GM19438 (cell line): ENCODE measurements at regions not wholly inside any gene's neighbourhood (a gene's known extent, or its start where the extent isn't known, plus 50 kb on each side); places are given as distances from the start of the nearest gene placed in this dataset.
"Not testable (repeated sequence)": the region's sequence is repeated elsewhere in the genome, so short reads cannot be mapped to it uniquely, and the experiment has no call there.

ENCODE experiments used
- ATAC-seq: cut with Tn5 transposase; IDR thresholded peaks from one replicate; pipeline ENCODE4 v1.9.1; 2021; ENCODE audit warnings: low read depth; ENCODE audit not compliant: unreplicated experiment

GRCh38 chr3:70658513-70659310 is 346.3 kb upstream of the MDFIC2 start:
- ATAC-seq = no peak

DNA sequence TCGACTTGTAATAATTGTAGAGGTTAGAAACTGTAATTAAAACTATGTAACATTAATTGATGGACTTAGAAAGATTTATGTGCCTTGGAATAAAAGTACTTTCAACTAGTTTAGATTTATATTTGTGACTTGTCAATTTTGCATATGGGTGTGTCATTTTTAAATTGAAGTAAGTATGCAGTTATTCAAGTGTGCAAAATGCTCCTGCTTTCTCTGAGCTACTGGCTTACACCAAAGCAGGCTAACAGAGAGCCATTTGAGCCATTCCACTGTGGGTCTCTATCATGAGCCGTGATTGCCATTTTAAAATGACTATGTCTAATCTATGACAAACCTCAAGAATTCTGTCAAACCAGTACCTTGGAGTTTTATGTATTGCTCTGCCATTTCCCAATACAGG is 345.0 kb upstream of the MDFIC2 start:
- no peak for ATAC-seq

- ATAC-seq = no peak
These were observed 335.4 kb upstream of the MDFIC2 start for GRCh38 chr3:70647823-70648222.

- no peak for ATAC-seq
These were observed 334.7 kb upstream of the MDFIC2 start for GRCh38 chr3:70647094-70647493.

DNA sequence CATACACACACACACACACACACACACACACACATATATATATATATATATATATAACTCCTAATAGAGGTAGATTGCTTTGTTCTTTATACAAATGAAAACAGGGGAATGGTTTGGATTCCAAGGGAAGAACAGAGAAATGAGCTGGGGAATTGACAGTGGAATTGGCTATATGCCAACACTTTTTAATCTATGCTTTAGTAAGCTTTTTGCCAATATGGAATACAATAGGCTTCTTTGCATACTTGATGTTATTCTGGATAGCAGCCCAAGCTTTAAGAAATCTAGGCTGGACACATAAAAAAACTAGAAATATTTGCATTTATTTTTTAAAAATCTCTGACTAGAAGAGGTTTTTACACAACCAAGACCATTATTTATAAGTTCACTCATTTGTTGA is 334.2 kb upstream of the MDFIC2 start:
- no peak for ATAC-seq

DNA sequence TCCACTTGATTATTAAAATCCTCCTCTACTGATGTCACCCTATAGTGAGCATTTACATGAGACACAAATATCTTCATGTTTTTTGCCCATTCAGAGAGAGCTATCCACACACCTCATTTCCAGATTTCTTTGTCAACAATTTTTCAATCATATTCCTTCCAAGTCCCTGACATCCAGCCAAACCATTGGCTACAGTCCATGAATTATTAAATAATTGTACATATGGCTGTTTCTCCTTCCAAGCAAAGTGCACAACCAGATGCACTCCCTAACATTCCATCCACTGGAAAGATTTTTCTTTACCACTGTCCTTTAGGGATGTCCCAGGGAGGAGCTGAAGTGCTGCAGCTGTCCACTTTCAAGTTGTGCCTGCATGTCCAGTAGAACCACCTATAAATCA is 328.0 kb upstream of the MDFIC2 start:
- no peak for ATAC-seq

DNA sequence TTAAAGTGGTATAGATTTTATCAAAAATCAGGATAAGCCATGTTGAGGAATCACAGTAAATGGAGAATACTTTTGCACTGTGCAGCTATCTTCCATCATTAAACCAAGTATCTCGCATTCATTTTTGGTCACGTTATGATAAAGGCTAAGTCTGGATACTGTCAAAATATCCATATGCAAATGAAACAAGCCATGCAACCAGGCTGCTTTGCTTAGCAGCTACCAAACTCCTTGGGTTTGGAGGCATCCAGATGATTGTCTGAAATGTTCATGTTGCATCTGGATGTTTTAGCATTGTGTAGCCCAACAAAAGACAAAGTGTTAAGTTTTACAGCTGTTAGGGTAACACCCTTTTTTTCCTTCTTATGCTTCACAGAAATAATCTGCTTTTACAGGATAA is 322.9 kb upstream of the MDFIC2 start:
- no peak for ATAC-seq

GRCh38 chr3:70631716-70632307 is 319.4 kb upstream of the MDFIC2 start:
- ATAC-seq = no peak

DNA sequence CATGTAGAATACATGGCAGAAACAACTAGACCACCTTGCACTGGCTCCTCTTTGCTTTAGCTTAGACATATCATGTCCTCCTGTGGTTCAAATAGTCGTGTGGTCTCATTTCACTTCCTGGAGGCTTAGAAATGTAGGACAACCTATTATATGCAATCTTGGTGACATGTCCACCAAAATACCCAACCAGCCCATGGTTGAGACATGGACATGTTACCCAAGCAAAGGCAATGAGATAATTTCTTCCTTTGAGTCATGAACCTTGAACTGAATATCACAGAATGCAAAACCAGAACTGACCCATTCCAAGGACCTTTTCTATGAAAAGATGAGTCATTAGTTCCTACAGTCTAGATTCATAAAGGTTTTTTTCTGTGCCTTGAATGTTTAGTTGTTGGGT is 309.0 kb upstream of the MDFIC2 start:
- ATAC-seq = no peak

DNA sequence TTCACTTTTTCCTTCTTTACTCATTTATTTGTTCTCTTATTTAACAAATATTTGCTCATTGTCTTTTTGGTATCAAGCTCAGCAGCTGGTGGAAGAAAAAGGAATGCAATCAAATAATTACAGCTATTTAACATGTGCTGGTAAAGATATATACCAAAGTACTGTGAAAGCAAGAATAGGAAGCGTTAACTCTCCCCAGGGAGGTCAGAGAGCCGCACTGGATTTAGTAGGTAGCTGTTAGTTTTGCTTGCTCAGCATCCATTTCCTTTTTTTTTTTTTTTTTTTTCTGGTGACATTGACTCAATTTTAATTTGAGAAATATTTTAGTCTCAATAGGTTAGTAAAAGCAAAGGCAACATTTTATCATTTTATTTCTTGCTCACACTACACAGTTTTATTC is 308.5 kb upstream of the MDFIC2 start:
- no peak for ATAC-seq

DNA sequence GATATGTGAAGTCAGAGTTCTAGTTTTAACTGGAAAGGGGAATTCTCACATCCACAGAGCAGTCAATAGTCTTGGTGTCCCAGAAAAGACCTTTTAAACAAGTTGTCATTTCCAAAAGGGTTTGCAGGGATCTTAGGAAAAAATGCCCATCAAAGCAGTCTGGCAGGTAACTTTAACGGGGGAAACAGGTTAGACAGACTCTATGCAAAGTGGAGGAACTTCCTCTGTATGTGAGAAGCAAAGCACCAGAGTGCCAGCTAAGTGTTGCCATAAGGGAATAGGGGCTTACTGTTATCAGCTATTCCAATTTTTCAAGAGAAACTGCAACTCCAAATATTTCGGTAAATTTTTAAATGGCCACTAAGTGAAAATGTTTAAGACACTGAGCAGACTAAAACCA is 307.9 kb upstream of the MDFIC2 start:
- ATAC-seq = no peak

- ATAC-seq = no peak
These were observed 305.7 kb upstream of the MDFIC2 start for GRCh38 chr3:70618151-70618550.

DNA sequence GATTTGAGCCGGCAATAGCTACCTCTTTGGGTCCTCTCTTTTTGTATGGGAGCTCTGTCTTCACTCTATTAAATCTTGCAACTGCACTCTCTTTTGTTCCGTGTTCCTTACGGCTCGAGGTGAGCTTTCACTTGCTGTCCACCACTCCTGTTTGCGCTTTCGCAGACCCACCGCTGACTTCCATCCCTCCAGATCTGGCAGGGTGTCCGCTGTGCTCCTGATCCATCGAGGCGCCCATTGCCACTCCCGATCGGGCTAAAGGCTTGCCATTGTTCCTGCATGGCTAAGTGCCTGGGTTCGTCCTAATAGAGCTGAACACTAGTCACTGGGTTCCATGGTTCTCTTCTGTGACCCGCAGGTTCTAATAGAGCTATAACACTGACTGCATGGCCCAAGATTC is 304.9 kb upstream of the MDFIC2 start:
- not testable (repeated sequence) for ATAC-seq

DNA sequence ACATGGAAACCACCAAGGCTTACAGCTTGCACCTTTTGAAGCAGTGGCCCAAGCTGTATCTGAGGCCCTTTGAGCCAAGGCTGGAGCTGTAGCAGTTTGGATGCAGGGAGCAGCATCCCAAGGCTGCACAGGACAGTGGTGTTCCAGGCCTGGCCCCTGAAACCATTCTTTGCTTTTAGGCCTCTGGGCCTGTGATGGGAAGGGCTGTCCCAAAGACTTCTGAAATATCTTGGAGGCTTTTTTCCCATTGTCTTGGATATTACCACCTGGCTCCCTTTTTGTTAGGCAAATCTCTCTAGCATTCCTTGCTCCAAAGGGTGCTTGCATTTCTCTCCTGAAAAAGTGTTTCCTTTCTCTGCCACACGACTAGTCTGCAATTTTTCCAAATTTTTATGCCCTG is 302.8 kb upstream of the MDFIC2 start:
- ATAC-seq = no peak

- no peak for ATAC-seq
These were observed 301.7 kb upstream of the MDFIC2 start for GRCh38 chr3:70614111-70614510.

GRCh38 chr3:70612920-70613319 is 300.5 kb upstream of the MDFIC2 start:
- no peak for ATAC-seq

- ATAC-seq = not testable (repeated sequence)
These were observed 299.3 kb upstream of the MDFIC2 start for GRCh38 chr3:70611667-70612277.

DNA sequence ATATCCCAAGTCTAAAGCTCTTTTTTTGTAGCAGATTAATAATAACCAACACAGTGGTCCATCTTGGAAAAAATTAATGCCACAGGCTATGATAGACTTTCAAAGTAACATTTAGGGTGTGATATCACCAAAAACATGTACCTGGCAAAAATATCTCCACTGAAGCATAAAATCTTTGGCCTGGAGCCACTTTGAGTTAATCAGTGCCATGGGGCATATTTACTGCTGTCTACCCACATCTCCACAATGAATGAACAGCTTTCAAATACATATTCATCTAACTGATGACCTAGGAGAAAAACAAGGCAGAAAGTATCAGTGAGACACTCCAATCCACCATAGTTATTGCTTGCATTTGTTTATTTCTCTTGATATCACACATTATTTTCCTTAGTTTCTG is 296.0 kb upstream of the MDFIC2 start:
- ATAC-seq = no peak

- no peak for ATAC-seq
These were observed 295.0 kb upstream of the MDFIC2 start for GRCh38 chr3:70607469-70607868.

DNA sequence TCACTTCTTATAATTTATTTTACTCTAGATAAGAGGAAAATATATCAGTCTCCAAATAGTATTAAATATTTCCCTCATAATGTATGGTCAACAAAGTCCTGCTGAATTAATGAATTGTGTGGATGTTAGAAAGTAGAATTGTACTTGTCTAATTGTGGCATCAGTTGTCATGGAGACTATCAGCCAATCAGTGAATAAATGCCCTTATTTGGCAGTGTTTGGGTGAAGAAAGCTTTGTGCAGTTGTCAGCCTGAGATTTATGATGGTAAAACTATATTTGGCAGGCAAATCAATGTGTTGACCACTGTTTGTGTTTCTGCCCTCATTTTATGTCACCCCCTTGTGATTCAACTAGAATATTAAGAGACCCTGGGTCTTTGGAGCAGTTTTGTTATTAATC is 293.6 kb upstream of the MDFIC2 start:
- no peak for ATAC-seq

DNA sequence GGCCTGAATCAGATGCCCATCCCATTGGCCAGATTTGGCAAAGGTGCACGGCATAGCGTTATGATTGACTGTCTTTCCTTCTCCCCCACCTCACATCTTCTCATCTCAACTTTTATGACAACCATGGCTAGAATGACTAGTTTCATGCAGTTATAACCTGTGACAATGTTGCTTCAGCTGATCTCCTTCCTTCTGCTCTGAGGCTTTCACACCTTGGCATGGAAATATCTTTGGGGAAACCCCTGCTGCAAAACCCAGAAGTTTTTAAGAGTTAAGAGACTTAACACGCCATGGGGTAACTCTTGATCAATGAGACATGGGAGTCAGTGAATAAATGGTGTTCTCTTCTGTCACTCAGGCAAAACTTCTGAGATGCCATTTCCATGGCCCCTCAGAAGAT is 290.7 kb upstream of the MDFIC2 start:
- no peak for ATAC-seq

GRCh38 chr3:70597312-70597711 is 284.9 kb upstream of the MDFIC2 start:
- no peak for ATAC-seq
